ENCODE measurements at regions not wholly inside any gene's neighbourhood (a gene's known extent, or its start where the extent isn't known, plus 50 kb on each side); places are given as distances from the start of the nearest gene placed in this dataset.

DNA sequence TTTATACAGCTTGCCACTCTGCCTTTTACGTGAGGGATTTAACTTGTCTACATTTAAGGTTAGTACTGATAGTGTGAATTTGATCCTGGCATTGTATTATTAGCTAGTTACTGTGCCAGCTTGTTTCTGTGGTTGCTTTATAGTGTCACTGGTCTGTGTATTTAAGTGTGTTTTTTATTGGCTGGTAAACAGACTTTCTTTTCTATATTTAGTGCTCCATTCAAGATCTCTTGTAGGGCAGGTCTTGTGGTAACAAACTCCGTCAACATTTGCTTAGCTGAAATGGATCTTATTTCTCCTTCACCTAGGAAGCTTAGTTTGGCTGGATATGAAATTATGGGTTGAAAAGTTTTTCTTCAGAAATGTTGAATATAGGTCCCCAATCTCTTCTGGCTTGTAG lies 1971.0 kb upstream of the LRRTM1 start:
- TF ChIP-seq, protein P1, sequence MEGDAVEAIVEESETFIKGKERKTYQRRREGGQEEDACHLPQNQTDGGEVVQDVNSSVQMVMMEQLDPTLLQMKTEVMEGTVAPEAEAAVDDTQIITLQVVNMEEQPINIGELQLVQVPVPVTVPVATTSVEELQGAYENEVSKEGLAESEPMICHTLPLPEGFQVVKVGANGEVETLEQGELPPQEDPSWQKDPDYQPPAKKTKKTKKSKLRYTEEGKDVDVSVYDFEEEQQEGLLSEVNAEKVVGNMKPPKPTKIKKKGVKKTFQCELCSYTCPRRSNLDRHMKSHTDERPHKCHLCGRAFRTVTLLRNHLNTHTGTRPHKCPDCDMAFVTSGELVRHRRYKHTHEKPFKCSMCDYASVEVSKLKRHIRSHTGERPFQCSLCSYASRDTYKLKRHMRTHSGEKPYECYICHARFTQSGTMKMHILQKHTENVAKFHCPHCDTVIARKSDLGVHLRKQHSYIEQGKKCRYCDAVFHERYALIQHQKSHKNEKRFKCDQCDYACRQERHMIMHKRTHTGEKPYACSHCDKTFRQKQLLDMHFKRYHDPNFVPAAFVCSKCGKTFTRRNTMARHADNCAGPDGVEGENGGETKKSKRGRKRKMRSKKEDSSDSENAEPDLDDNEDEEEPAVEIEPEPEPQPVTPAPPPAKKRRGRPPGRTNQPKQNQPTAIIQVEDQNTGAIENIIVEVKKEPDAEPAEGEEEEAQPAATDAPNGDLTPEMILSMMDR (IDR thresholded peaks at IDR 0.05): no peak
- TF ChIP-seq POLR2A (IDR thresholded peaks at IDR 0.05): no peak

Data from testis (tissue), 2 donors.